H9 (cell line): ENCODE measurements at regions not wholly inside any gene's neighbourhood (a gene's known extent, or its start where the extent isn't known, plus 50 kb on each side); places are given as distances from the start of the nearest gene placed in this dataset.

Experiments
- DNase-seq: peaks from one replicate; pipeline ENCODE4 v3.0.0-alpha.2; 2017
- H2AFZ ChIP-seq: one replicate; pipeline ENCODE4 v1.6.1; 2013; ENCODE audit warnings: mild to moderate bottlenecking, low read length, control low read depth, moderate library complexity
- H2AK5ac ChIP-seq: 2 replicates; pipeline ENCODE4 v1.6.1; 2013; ENCODE audit warnings: low read length, control low read depth, mixed read lengths; ENCODE audit not compliant: insufficient read length
- H2BK120ac ChIP-seq: one replicate; pipeline ENCODE4 v1.6.1; 2013; ENCODE audit warnings: low read depth, mild to moderate bottlenecking, low read length, control low read depth, inconsistent platforms; ENCODE audit not compliant: poor library complexity, severe bottlenecking
- H2BK12ac ChIP-seq: 2 replicates; pipeline ENCODE4 v1.6.1; 2013; ENCODE audit warnings: low read length, control low read depth, mixed read lengths, low read depth; ENCODE audit not compliant: insufficient read length
- H2BK15ac ChIP-seq: 2 replicates; pipeline ENCODE4 v1.6.1; 2013; ENCODE audit warnings: low read depth, low read length, control low read depth
- H2BK20ac ChIP-seq: one replicate; pipeline ENCODE4 v1.6.1; 2013; ENCODE audit warnings: low read depth, mild to moderate bottlenecking, low read length, control low read depth, inconsistent platforms; ENCODE audit not compliant: poor library complexity, severe bottlenecking
- H2BK5ac ChIP-seq: 2 replicates; pipeline ENCODE4 v1.6.1; 2013; ENCODE audit warnings: low read length, control low read depth, mixed read lengths; ENCODE audit not compliant: insufficient read length
- H3K14ac ChIP-seq: 2 replicates; pipeline ENCODE4 v1.6.1; 2013; ENCODE audit warnings: low read length, control low read depth; ENCODE audit not compliant: insufficient read depth
- H3K18ac ChIP-seq: 2 replicates; pipeline ENCODE4 v1.6.1; 2013; ENCODE audit warnings: low read depth, mild to moderate bottlenecking, mixed read lengths, low read length, control low read depth; ENCODE audit not compliant: insufficient read length
- H3K23ac ChIP-seq: 2 replicates; pipeline ENCODE4 v1.6.1; 2013; ENCODE audit warnings: low read length, control low read depth, mixed read lengths, low read depth; ENCODE audit not compliant: insufficient read length
- H3K23me2 ChIP-seq: 2 replicates; pipeline ENCODE4 v1.6.1; 2013; ENCODE audit warnings: low read depth, mild to moderate bottlenecking, mixed read lengths, low read length, control low read depth; ENCODE audit not compliant: insufficient read length, poor library complexity, severe bottlenecking
- H3K27ac ChIP-seq: 2 replicates; pipeline ENCODE4 v1.5.1; 2013; ENCODE audit warnings: low read length, control low read depth, mixed read lengths, low read depth; ENCODE audit not compliant: insufficient read length
- H3K27me3 ChIP-seq: 2 replicates; pipeline ENCODE4 v1.6.1; 2013; ENCODE audit warnings: low read length, control low read depth, inconsistent platforms; ENCODE audit not compliant: insufficient read depth
- H3K4ac ChIP-seq: 2 replicates; pipeline ENCODE4 v1.6.1; 2013; ENCODE audit warnings: low read depth, mild to moderate bottlenecking, control low read depth, inconsistent platforms, low read length, moderate library complexity
- H3K4me1 ChIP-seq: 2 replicates; pipeline ENCODE4 v1.6.1; 2013; ENCODE audit warnings: low read length, control low read depth, inconsistent platforms; ENCODE audit not compliant: insufficient read depth
- H3K4me2 ChIP-seq: 2 replicates; pipeline ENCODE4 v1.6.1; 2013; ENCODE audit warnings: low read length, control low read depth, mixed read lengths; ENCODE audit not compliant: insufficient read length, insufficient read depth
- H3K56ac ChIP-seq: 2 replicates; pipeline ENCODE4 v1.6.1; 2013; ENCODE audit warnings: low read depth, mild to moderate bottlenecking, mixed read lengths, low read length, control low read depth; ENCODE audit not compliant: insufficient read length
- H3K79me1 ChIP-seq: 2 replicates; pipeline ENCODE4 v1.6.1; 2013; ENCODE audit warnings: low read depth, mild to moderate bottlenecking, moderate library complexity, low read length, control low read depth, inconsistent platforms; ENCODE audit not compliant: insufficient read depth, poor library complexity, severe bottlenecking
- H3K79me2 ChIP-seq: 2 replicates; pipeline ENCODE4 v1.6.1; 2013; ENCODE audit warnings: low read length, control low read depth, inconsistent platforms; ENCODE audit not compliant: insufficient read depth
- H3K9ac ChIP-seq: 2 replicates; pipeline ENCODE4 v1.6.1; 2013; ENCODE audit warnings: low read length, control low read depth, mixed read lengths; ENCODE audit not compliant: insufficient read length; ENCODE audit errors: extremely low read depth
- H3K9me3 ChIP-seq: one replicate; pipeline ENCODE4 v1.6.1; 2013; ENCODE audit warnings: low read depth, low read length, inconsistent platforms; ENCODE audit not compliant: control insufficient read depth
- H3T11ph ChIP-seq: one replicate; pipeline ENCODE4 v1.6.1; 2013; ENCODE audit warnings: mild to moderate bottlenecking, low read length, control low read depth, inconsistent platforms
- H4K20me1 ChIP-seq: one replicate; pipeline ENCODE4 v1.6.1; 2013; ENCODE audit not compliant: control insufficient read depth, insufficient read length, insufficient read depth
- H4K5ac ChIP-seq: 2 replicates; pipeline ENCODE4 v1.6.1; 2013; ENCODE audit warnings: low read depth, mild to moderate bottlenecking, mixed read lengths, low read length, control low read depth; ENCODE audit not compliant: insufficient read length
- H4K8ac ChIP-seq: replicated peaks from 2 replicates; pipeline ENCODE4 v1.6.1; 2013; ENCODE audit warnings: low read length, control low read depth, mixed read lengths, low read depth; ENCODE audit not compliant: insufficient read length
- H4K91ac ChIP-seq: 2 replicates; pipeline ENCODE4 v1.6.1; 2013; ENCODE audit warnings: low read depth, mild to moderate bottlenecking, moderate library complexity, mixed read lengths, low read length, control low read depth; ENCODE audit not compliant: insufficient read length
- H3K27ac Mint-ChIP-seq, 3 experiments: 2 replicates in 2 of 3; 3 replicates in 1 of 3; pipeline ENCODE4 v1.8.0; 2020 to 2021; ENCODE audit warnings: mixed read lengths in 3 of 3, mild to moderate bottlenecking in 1 of 3, moderate library complexity in 1 of 3
- H3K27me3 Mint-ChIP-seq: 2 replicates; pipeline ENCODE4 v1.8.0; 2021; ENCODE audit warnings: low read depth, mild to moderate bottlenecking, moderate library complexity, mixed read lengths
- H3K36me3 Mint-ChIP-seq, 3 experiments: 2 replicates in 2 of 3; 3 replicates in 1 of 3; pipeline ENCODE4 v1.8.0; 2020 to 2021; ENCODE audit warnings: low read depth in 3 of 3, mixed read lengths in 3 of 3; ENCODE audit not compliant: insufficient read depth in 1 of 3
- H3K4me1 Mint-ChIP-seq, 2 experiments: 2 replicates each; pipeline ENCODE4 v1.8.0; 2020; ENCODE audit warnings: mixed read lengths in 2 of 2
- H3K4me3 Mint-ChIP-seq, 2 experiments: 2 replicates in 1 of 2; 3 replicates in 1 of 2; pipeline ENCODE4 v1.8.0; 2020 to 2021; ENCODE audit warnings: mild to moderate bottlenecking in 2 of 2, mixed read lengths in 2 of 2, moderate library complexity in 1 of 2
- H3K9me3 Mint-ChIP-seq, 2 experiments: 2 replicates in 1 of 2; 3 replicates in 1 of 2; pipeline ENCODE4 v1.8.0; 2020; ENCODE audit warnings: mild to moderate bottlenecking in 2 of 2, mixed read lengths in 2 of 2, moderate library complexity in 1 of 2
- WGBS: extraction: QIAGEN DNeasy Blood & Tissue Kit; methylation state at CpG from one replicate; pipeline ENCODE4 v1.1.7; 2013; ENCODE audit warnings: missing lambda C conversion rate, low lambda C conversion rate, mixed read lengths; ENCODE audit not compliant: insufficient read length; ENCODE audit errors: extremely low coverage; 5-methylcytosine and 5-hydroxymethylcytosine counted together
- TF ChIP-seq, protein P1 (sequence below): fragments of 200-600 bp; sonication (generic); conservative IDR thresholded peaks from 3 replicates; pipeline ENCODE4 v1.8.0; 2021; ENCODE audit warnings: antibody characterized with exemption, mild to moderate bottlenecking

GRCh38 chr6:156197513-156197912, 579.7 kb upstream of the ARID1B start:
- Histone ChIP-seq H3K79me1 (no peaks in the 10 kb centered on the region), H2BK15ac (no peak overlapping the region), H4K20me1 (no peaks in the 10 kb centered on the region), H3K9me3 (no peaks in the 10 kb centered on the region), H3K23me2 (no peaks in the 10 kb centered on the region), H4K8ac (no peak overlapping the region), H3K56ac (no peak overlapping the region), H2BK120ac (no peak overlapping the region), H2BK5ac (no peak overlapping the region), H4K5ac (no peak overlapping the region), H3K4ac (no peak overlapping the region), H2BK20ac (no peak overlapping the region), H3K4me2 (no peak overlapping the region), H4K91ac (no peak overlapping the region), H3T11ph (no peak overlapping the region), H3K27ac (no peak overlapping the region), H3K23ac (no peak overlapping the region), H3K14ac (no peak overlapping the region), H3K18ac (no peak overlapping the region), H3K27me3 (no peaks in the 10 kb centered on the region), H3K4me1 (no peaks in the 10 kb centered on the region), H2BK12ac (no peak overlapping the region), H2AK5ac (no peak overlapping the region), H2AFZ (no peak overlapping the region), H3K79me2 (no peaks in the 10 kb centered on the region), H3K9ac (no peak overlapping the region)
- peaks cover 0 to 2% (median 0%) of the 10 kb centered on the region in 3 experiments; a peak in 2 of 7 replicates for H3K36me3 Mint-ChIP-seq
- peaks cover 3 to 7% of the 10 kb centered on the region in 2 experiments; a peak in 2 of 4 replicates for H3K4me1 Mint-ChIP-seq
- no peak overlapping the region for H3K4me3 Mint-ChIP-seq
- DNase-seq: no peak
- H3K9me3 Mint-ChIP-seq: peaks cover 0 to 3% of the 10 kb centered on the region in 2 experiments; a peak in 3 of 5 replicates
- H3K27me3 Mint-ChIP-seq: no peaks in the 10 kb centered on the region; the same call in none of the 2 replicates
- TF ChIP-seq, protein P1, sequence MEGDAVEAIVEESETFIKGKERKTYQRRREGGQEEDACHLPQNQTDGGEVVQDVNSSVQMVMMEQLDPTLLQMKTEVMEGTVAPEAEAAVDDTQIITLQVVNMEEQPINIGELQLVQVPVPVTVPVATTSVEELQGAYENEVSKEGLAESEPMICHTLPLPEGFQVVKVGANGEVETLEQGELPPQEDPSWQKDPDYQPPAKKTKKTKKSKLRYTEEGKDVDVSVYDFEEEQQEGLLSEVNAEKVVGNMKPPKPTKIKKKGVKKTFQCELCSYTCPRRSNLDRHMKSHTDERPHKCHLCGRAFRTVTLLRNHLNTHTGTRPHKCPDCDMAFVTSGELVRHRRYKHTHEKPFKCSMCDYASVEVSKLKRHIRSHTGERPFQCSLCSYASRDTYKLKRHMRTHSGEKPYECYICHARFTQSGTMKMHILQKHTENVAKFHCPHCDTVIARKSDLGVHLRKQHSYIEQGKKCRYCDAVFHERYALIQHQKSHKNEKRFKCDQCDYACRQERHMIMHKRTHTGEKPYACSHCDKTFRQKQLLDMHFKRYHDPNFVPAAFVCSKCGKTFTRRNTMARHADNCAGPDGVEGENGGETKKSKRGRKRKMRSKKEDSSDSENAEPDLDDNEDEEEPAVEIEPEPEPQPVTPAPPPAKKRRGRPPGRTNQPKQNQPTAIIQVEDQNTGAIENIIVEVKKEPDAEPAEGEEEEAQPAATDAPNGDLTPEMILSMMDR: no peak
- no CpG with 5 or more reads among the region's 2 CpGs for WGBS
- H3K27ac Mint-ChIP-seq: no peak overlapping the region
